ENCODE measurements at regions not wholly inside any gene's neighbourhood (a gene's known extent, or its start where the extent isn't known, plus 50 kb on each side); places are given as distances from the start of the nearest gene placed in this dataset.

- TF ChIP-seq GATA3 (IDR thresholded peaks at IDR 0.05; ENCODE audit: low read depth, low read length) (no peak), GATA2 (IDR thresholded peaks at IDR 0.05; ENCODE audit: low read depth, low read length) (no peak)
These were observed 311.0 kb downstream of the MRPL39 start for GRCh38 chr21:25296252-25296651.
